ENCODE measurements at regions not wholly inside any gene's neighbourhood (a gene's known extent, or its start where the extent isn't known, plus 50 kb on each side); places are given as distances from the start of the nearest gene placed in this dataset.

GRCh38 chr9:21568484-21568883 lies 86.4 kb upstream of the IFNE start:
- no peak for TF ChIP-seq CTCF (IDR thresholded peaks at IDR 0.05)
- TF ChIP-seq POLR2A (IDR thresholded peaks at IDR 0.05): no peak
